Glomerular endothelial cell (primary cell): ENCODE measurements at regions not wholly inside any gene's neighbourhood (a gene's known extent, or its start where the extent isn't known, plus 50 kb on each side); places are given as distances from the start of the nearest gene placed in this dataset.

Source experiments
- DNase-seq: peaks from one replicate; pipeline ENCODE4 v3.0.0-alpha.2; 2011; ENCODE audit warnings: low read depth, low spot score; ENCODE audit errors: extremely low read depth

DNA sequence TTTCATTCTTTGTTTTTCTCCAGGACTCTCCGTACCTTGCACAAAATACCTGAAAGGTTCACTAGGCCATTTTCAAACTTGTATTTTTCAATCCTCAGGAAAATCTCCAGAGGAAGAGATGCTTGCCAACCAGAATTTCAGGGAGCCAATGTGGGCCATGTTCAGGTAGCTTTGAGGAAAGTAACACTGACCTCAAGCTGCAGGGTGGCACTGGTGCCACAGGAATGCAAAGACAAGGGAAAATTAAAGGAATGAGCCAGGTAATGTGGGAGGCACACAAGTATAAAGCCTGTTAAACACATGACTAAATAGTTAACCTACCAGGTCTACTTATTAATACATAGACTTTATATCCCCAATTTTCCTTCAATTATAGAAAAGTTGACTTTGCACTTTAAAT lies 51.9 kb upstream of the GAP43 start:
- DNase-seq, result no peak
